Ascending aorta (tissue), 2 donors: ENCODE measurements at regions not wholly inside any gene's neighbourhood (a gene's known extent, or its start where the extent isn't known, plus 50 kb on each side); places are given as distances from the start of the nearest gene placed in this dataset.
"Not testable (repeated sequence)": the region's sequence is repeated elsewhere in the genome, so short reads cannot be mapped to it uniquely, and the experiment has no call there.

ENCODE experiments used
- DNase-seq, 2 donors: peaks; one replicate each; pipeline ENCODE4 v3.0.0-alpha.2; 2019; ENCODE audit warnings: low spot score in 2 of 2
- H3K27ac ChIP-seq, 2 donors: fragments of 200-600 bp; sonication (generic); one replicate each; pipeline ENCODE4 v1.5.1; 2016 to 2017; ENCODE audit warnings: mild to moderate bottlenecking in 1 of 2
- H3K27me3 ChIP-seq: fragments of 200-600 bp; sonication (generic); one replicate; pipeline ENCODE4 v1.5.1; 2017
- H3K36me3 ChIP-seq, 2 donors: fragments of 200-600 bp; sonication (generic); one replicate each; pipeline ENCODE4 v1.5.1; 2016
- H3K4me1 ChIP-seq, 2 donors: fragments of 200-600 bp; sonication (generic); one replicate each; pipeline ENCODE4 v1.5.1; 2016 to 2017; ENCODE audit warnings: mild to moderate bottlenecking in 1 of 2
- H3K4me3 ChIP-seq, 2 donors: fragments of 200-600 bp; sonication (generic); one replicate each; pipeline ENCODE4 v1.5.1; 2016 to 2017; ENCODE audit warnings: mild to moderate bottlenecking in 1 of 2
- H3K9me3 ChIP-seq, 2 donors: fragments of 200-600 bp; sonication (generic); one replicate each; pipeline ENCODE4 v1.5.1; 2016
- intact Hi-C: fragments of 100-400 bp; cut with DNase I; formaldehyde crosslinking; loops from one replicate; pipeline ENCODE4 v1.15.1; 2023

DNA sequence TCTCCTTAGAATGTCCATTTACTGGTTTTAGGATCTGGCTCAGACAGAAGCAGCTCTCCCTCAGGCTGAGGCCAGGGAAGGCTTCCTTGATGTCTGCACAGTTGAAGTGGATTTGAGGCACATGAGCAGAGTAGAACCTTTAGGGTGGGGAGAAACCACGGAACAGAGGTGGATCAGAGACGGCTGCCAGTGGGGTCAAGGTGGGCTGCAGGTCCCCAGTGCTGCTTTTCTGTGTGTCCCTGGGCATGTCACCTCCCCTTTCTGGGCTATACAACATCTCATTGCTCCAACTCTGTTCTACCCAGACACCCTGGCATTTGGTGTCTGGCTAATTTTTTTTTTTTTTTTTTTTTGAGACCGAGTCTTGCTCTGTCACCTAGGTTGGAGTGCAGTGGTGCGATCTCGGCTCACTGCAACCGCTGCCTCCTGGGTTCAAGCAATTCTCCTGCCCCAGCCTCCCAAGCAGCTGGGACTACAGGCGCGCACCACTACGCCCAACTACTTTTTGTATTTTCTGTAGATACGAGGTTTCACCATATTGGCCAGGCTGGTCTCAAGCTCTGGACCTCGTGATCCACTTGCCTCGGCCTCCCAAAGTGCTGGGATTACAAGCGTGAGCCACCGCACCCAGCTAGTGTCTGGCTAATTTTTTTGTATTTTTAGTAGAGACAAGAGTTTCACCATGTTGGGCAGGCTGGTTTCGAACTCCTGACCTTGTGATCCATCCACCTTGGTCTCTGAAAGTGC lies 73.3 kb upstream of the THOC3 start:
- H3K4me1 ChIP-seq, DNase-seq, H3K9me3 ChIP-seq, H3K36me3 ChIP-seq, H3K27ac ChIP-seq, H3K27me3 ChIP-seq, intact Hi-C loops, H3K4me3 ChIP-seq: not testable (repeated sequence)

DNA sequence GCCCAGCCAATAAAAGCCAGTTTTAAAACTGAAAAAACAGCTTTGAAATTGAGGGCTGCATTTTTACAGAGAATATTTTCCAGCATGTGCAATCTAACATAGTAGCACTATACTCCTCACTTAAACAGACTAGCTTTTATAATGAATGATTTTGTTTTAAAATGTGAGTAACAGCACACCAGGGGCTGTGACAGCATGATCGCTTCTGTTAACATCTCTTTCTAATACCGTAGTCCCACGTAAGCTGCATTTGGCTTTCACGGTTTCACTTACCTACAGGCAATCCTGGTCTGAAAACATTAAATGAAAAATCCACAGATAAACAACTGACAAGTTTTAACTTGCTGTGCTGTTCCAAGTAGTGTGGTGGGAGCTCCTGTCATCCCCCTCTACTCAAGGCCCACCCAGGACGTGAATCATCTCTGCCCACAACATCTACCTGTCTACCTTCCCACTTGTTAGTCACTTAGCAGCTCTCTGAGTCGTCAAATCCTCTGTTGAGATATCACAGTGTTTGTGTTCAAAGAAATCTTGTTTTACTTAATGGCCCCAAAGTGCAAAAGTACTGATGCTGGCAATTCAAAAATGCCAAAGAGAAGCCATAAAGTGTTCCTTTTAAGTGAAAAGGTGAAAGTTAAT lies 74.0 kb upstream of the THOC3 start:
- H3K36me3 ChIP-seq, H3K4me1 ChIP-seq, H3K4me3 ChIP-seq, intact Hi-C loops, H3K27me3 ChIP-seq, DNase-seq, H3K27ac ChIP-seq, H3K9me3 ChIP-seq: not testable (repeated sequence)

DNA sequence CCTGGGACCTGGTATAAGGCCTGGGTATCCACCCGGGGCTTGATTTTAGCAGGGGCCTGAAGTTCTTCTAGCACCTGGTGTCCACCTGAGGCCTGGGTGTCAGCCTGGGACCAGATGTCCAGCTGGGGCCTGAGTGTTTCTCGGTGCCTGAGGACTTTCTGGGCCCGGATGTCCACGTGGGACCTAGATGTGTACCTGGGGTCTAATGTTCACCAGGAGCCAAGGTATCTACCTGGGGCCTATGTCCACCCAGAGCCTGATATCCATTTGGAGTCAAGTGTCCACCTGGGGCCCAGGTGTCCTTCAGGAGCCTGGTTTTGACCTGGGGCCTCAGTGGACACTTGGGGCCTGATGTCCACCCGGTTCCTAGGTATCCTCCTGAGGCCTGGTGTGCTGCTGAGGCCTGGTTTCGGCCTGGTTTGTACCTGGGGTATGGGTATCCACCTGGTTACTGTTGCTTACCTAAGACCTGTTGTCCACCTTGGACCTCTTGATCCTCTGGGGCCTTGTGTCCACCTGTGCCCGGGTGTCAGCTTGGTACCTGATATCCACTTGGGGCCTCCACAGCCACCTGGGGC lies 75.2 kb upstream of the THOC3 start:
- H3K27me3 ChIP-seq, DNase-seq, intact Hi-C loops: not testable (repeated sequence)

DNA sequence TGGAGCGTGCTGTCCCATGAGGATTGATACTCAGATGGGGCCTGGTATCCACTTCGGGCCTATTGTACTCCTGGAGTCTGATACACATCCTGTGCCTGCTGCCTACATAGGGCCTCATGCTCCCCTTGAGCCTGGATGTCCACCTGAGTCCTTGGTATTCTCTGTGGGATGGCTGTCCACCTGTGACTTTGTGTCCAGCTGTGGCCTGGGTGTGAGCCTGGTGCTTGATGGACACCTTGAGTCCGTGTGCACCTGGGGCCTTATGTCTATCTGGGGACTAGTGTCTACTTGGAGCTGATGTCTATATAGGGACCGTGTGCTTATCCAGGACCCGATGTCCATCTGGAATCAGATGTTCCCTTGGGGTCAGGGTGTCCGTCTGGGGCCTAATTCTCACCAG lies 75.9 kb upstream of the THOC3 start:
- intact Hi-C loops, H3K27ac ChIP-seq, H3K9me3 ChIP-seq, H3K36me3 ChIP-seq, H3K4me3 ChIP-seq, H3K27me3 ChIP-seq, DNase-seq, H3K4me1 ChIP-seq: not testable (repeated sequence)

More for the DNA sequence above, 75.2 kb upstream of the THOC3 start:
- H3K36me3 ChIP-seq, H3K9me3 ChIP-seq, H3K4me3 ChIP-seq, H3K27ac ChIP-seq, H3K4me1 ChIP-seq: not testable (repeated sequence)

DNA sequence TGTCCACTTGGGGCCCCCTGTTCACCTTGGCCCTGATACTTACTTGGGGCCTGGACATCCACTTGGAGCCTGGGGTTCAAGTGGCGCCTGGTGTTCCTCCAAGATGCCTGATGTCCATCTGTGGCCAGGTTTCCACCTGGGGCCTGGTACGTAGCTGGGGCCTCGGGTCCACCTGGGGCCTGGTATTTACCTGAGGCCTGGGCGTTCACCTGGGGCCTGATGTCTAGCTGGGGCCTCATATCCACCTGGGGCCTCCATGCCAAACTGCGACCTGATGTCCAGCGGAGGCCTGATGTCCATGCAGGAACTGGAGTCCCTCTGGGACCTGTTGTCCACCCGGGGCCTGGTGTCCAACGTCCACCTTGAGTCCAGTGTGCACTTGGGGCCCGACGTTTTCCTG lies 76.3 kb upstream of the THOC3 start:
- H3K9me3 ChIP-seq, H3K27ac ChIP-seq, H3K4me3 ChIP-seq, intact Hi-C loops, H3K4me1 ChIP-seq, DNase-seq, H3K36me3 ChIP-seq, H3K27me3 ChIP-seq: not testable (repeated sequence)

DNA sequence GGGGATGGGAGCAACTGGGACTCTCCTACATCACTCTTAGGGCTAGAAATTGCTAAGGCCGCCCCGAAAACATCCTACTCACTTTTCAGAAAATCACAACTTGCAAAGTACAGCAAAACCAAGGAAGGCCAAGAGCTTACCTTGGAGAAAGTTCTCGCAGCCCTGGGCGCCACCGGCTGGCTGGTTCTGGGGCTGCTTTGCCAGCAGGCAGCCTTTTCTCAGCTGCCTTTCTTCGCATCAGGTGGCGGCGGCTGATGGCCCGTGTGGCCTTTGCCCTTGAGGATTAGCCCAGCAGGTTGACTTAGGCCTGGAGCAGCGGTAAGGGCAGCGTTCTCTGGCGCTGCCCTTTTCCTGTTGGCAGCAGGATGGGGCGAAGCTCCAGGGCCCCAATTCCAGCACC lies 77.3 kb upstream of the THOC3 start:
- H3K4me1 ChIP-seq, DNase-seq, H3K27ac ChIP-seq, H3K27me3 ChIP-seq, H3K36me3 ChIP-seq, H3K4me3 ChIP-seq, intact Hi-C loops, H3K9me3 ChIP-seq: not testable (repeated sequence)

DNA sequence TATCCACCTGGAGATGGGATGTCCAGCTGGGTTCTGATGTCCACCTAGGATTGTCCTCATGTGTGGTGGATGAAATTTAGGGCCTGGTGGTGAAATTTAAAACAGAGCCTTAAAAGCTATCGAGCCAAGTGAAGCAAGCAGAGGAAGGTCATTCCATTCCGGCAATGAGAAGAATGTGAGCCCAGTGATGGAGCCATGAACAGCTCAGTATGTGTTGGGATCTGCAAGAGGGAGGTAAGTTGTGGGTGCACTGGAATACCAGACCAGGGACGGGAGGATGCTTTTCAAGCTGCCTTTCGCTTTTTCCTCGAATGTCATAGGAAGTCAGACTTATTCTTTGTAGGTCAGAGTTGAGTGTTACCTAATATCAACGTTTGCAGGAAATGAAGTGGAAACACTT lies 80.6 kb upstream of the THOC3 start:
- H3K27ac ChIP-seq, H3K27me3 ChIP-seq, H3K4me1 ChIP-seq, intact Hi-C loops, H3K9me3 ChIP-seq, DNase-seq, H3K4me3 ChIP-seq, H3K36me3 ChIP-seq: not testable (repeated sequence)

DNA sequence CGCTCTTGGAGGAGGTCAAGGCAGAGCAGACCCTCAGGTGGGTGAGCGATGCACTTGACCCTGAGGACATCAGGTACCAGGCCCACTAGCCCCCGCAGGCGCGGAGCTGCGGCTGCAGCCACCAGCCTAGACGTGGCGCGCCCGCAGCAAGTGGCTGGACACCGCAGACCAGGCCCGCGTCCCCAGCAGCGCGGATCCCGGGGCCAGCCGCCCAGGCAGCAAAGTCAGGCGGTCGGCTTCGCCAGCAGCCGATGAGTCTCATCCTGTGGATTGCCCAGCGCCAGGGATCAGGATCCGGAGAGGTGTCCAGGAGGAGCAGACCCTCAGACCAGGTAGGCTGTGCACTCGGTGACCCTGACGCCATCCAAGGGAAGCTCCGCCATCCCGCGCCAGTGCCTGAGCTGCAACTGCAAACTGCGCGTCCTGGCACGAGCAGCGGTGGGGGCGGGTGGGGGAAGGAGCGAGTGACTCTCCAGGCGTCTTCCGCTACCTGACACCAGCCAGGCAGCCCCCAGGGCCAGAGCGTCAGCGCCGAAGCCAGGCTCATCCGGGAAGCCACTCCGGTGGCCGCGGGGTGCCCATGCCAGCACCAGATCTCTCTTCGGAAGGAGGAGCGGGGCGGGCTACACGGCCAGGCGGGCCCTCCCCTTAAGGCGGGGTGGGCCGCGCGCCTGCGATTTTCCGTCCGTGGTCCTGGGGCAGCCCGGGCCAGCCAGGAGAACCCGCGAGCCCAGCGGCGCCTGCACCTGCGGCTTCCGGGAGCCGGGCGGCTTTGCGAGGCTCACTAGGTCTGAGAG lies 92.6 kb upstream of the THOC3 start:
- peak overlapping the region in 1 of 2 donors; percentile 39 for H3K4me3 ChIP-seq
- H3K27ac ChIP-seq, intact Hi-C loops, DNase-seq, H3K4me1 ChIP-seq, H3K27me3 ChIP-seq, H3K9me3 ChIP-seq, H3K36me3 ChIP-seq: not testable (repeated sequence)

DNA sequence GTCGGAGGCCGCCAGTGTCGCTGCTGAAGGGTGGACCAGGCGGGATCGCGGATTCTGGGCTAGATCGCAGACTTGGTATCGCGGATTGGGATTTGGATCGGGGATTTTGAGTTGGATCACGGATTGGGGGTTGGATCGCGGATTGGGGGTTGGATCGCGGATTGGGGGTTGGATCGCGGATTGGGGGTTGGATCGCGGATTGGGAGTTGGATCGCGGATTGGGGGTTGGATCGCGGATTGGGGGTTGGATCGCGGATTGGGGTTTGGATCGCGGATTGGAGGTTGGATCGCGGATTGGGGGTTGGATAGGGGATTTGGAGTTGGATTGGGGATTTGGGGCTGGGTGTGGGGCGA lies 93.1 kb upstream of the THOC3 start:
- H3K36me3 ChIP-seq, H3K27ac ChIP-seq, H3K27me3 ChIP-seq, H3K4me1 ChIP-seq, intact Hi-C loops, DNase-seq, H3K9me3 ChIP-seq: not testable (repeated sequence)
- H3K4me3 ChIP-seq: peak overlapping the region in 1 of 2 donors; percentile 39

DNA sequence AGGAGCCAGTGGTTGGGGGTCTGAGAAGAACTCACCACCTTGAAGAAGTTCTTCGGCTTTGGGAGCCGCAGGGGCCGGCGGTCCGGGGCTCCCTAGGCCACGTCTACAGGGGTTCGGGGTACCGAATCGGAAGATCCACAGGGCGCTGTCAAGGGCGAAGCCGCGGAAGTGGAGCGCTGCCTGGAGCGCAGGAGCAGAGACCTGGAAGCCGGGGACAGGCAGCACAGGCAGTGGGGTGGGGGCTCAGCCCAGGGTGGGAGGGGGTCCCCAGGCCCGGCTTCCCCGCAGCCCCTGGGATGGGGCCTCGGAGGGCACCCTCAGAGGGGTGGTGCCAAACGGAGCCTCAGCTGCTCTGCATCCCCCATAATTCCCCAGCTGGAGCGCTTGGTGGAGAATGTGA lies 93.5 kb upstream of the THOC3 start:
- DNase-seq, H3K9me3 ChIP-seq, intact Hi-C loops, H3K4me3 ChIP-seq, H3K27me3 ChIP-seq, H3K36me3 ChIP-seq, H3K27ac ChIP-seq, H3K4me1 ChIP-seq: not testable (repeated sequence)

DNA sequence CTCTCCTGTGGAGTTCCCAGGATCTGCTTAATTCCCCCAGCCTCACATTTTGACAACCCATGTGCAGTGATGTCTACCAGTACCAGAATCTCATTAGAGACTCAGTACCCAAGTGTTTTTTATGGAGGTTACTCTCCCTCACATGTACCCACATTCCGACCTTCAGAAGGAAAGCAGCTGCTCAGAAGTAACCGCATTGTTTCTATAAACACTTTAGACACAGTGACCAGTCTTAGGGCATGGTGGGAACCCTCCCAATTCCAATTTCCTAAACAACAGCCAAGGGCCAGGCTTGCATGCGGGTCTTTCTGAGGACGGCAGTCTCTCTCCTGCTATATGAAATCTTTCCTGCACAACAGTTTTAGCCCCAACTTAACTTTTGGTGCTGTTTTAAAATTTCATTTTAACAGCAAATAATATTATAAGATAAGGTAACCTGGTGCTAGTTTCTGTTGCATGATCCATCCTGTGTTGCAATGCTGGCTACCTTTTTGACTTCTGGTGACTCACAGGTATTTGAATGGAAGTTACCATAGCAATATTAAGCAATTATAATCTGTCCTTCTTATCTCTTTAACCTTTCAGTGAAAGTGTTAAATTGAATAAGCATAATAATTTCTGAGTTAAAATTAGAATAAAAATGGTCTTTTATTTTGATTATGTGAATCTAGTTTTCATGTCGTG lies 98.3 kb upstream of the THOC3 start:
- H3K27me3 ChIP-seq, H3K9me3 ChIP-seq, H3K4me3 ChIP-seq, intact Hi-C loops, H3K36me3 ChIP-seq, H3K27ac ChIP-seq, H3K4me1 ChIP-seq, DNase-seq: not testable (repeated sequence)

DNA sequence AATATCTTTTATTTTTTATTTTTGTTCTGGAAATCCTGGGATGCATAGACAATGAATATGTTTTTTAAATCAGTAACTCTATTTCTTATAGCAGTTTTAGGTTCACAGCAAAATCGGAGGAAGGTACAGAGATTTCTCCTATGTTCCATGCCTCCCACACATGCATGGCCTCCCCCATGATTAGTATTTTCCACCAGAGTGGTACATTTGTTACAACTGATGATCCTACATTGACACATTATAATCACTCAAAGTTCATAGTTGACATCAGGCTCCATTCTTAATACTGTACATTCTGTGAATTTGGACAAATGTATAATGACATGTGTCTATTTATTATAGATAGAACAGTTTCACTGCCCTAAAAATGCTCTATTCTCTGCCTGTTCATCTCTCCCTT lies 99.0 kb upstream of the THOC3 start:
- DNase-seq, H3K27me3 ChIP-seq, H3K4me3 ChIP-seq, intact Hi-C loops, H3K9me3 ChIP-seq, H3K4me1 ChIP-seq, H3K36me3 ChIP-seq, H3K27ac ChIP-seq: not testable (repeated sequence)

DNA sequence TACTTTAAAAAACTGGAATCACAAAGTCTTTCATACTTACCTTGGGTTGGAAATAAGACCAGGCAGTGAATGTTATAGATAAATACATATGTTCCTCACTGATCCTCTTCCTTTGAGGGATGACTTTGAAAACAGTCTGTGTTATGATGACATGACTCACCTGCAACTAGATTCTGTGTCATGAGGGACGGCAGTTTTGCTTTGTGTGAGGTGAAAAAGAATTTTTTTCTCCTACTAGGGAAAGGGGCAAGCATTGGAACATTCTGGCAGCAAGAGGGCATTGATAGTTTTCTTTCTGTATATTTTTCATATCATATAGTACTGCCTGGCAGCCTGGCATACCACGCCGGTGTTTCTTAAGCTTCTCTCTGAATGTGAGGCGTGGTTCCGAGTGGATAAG lies 99.8 kb upstream of the THOC3 start:
- intact Hi-C loops, H3K4me3 ChIP-seq, H3K9me3 ChIP-seq, H3K4me1 ChIP-seq, DNase-seq, H3K36me3 ChIP-seq, H3K27me3 ChIP-seq, H3K27ac ChIP-seq: not testable (repeated sequence)
